ENCODE measurements at regions not wholly inside any gene's neighbourhood (a gene's known extent, or its start where the extent isn't known, plus 50 kb on each side); places are given as distances from the start of the nearest gene placed in this dataset.

DNA sequence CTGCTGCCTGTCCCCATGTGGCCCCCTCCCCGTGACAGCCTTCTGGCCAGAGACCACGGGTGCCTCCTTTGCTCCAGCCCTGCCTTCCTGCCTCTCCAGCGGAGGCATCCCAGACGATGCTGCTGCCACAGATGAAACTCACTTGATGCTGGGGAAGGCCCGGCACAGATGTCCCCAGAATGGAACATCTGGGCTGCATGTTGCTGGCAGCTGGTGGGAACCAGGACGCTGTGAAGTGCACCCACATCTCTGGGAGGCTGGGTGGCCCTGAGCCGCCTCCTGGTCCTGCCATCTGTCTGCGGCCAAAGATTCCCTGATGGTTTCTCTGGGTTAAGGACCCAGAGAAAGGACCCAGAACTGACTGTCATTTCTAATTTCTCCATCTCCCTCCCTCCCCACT lies 51.9 kb upstream of the PTPRS start:
- no peak for FAIRE-seq

DNA sequence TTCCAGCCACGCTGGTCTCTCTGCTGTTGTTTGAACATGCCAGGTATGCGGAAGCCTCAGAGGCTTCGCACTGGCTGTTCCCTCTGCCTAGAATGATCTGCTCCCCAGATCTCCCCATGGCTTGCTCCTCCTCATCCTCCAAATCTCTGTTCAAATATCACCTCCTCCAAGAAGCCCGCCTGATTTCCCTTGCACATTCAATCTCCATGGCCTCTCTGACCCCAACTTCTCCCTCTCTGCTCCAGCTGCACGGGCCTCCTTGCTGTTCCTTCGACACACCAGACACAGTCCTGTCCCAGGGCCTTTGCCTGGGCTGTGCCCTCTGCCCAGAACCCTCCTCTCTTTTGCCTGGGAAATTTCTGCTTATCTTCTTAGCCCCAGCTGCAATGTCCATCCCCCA lies 52.5 kb upstream of the PTPRS start:
- FAIRE-seq (no peak), DNase-seq (ENCODE audit: extremely low spot score, insufficient read length, low read depth) (no peak)

More for the DNA sequence above, 51.9 kb upstream of the PTPRS start:
- no peak for DNase-seq (ENCODE audit: extremely low spot score, insufficient read length, low read depth)

- no peak for FAIRE-seq
- DNase-seq (ENCODE audit: extremely low spot score, insufficient read length, low read depth) = no peak
Measured at GRCh38 chr19:5394551-5395505, 54.2 kb upstream of the PTPRS start.

DNA sequence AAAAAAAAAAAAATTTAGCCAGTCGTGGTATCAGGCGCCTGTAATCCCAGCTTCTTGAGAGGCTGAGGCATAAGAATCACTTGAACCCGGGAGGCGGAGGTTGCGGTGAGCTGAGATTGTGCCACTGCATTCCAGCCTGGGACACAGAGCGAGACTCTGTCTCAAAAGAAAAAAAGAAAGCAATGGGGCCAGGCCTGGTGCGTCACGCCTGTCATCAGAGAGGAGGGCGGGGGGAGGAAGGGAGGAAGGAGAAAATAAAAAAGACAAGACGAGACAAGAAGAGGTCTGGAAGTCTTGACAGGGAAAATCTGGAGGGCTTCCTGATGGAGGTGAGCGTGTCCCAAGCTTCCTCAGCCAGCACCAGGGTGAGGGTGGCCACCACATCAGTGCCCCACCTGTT lies 54.9 kb upstream of the PTPRS start:
- no peak for DNase-seq (ENCODE audit: extremely low spot score, insufficient read length, low read depth)
- FAIRE-seq = no peak

DNA sequence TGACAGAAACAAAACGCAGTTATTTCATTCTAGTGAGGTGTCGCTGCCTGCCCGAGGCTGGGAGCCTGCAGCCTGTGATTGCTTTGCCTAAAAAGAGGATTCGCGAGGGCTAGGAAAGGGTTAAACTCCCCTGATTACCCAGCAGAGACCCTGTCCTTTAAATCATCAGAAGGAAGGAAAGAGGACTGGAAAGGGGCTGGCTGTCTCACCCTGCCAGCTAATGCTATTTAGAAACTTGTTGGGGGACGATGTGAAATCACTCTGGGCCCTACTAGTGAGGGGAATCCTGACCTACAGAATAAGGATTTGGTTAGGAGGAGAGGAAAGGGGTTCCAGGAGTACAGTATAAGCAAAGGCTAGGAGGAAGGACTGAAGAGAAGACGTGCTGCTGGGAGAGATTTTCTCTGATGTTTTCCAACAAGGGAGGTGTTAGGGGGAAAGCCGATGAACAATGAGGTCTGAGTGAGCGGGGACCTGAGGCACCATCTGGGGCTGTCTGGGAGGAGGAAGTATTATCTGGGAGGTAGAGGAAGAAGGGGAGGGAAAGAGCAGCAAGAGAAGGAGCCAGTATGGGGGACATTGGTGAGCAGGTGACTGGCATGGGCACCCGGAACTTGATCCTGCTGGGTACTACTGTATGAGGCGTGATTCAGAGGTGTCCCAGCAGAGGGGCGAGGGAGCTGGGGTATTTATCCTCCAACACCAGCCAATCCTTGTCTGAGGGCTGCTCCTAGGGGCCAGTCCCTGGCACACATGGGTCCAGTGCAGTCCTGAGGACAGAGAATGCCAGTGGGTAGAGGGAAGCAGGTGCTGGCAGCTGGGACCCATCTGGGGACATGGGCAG lies 55.7 kb upstream of the PTPRS start:
- FAIRE-seq = no peak
- no peak for DNase-seq (ENCODE audit: extremely low spot score, insufficient read length, low read depth)

- no peak for DNase-seq (ENCODE audit: extremely low spot score, insufficient read length, low read depth)
Measured at GRCh38 chr19:5396963-5397362, 56.4 kb upstream of the PTPRS start.

GRCh38 chr19:5397804-5398692 lies 57.2 kb upstream of the ZNRF4 start:
- FAIRE-seq (no peak), DNase-seq (ENCODE audit: extremely low spot score, insufficient read length, low read depth) (no peak)

More at GRCh38 chr19:5396963-5397362, 56.4 kb upstream of the PTPRS start:
- no peak for FAIRE-seq

- FAIRE-seq (no peak), DNase-seq (ENCODE audit: extremely low spot score, insufficient read length, low read depth) (no peak)
Measured at GRCh38 chr19:5398693-5399057, 56.5 kb upstream of the ZNRF4 start.

DNA sequence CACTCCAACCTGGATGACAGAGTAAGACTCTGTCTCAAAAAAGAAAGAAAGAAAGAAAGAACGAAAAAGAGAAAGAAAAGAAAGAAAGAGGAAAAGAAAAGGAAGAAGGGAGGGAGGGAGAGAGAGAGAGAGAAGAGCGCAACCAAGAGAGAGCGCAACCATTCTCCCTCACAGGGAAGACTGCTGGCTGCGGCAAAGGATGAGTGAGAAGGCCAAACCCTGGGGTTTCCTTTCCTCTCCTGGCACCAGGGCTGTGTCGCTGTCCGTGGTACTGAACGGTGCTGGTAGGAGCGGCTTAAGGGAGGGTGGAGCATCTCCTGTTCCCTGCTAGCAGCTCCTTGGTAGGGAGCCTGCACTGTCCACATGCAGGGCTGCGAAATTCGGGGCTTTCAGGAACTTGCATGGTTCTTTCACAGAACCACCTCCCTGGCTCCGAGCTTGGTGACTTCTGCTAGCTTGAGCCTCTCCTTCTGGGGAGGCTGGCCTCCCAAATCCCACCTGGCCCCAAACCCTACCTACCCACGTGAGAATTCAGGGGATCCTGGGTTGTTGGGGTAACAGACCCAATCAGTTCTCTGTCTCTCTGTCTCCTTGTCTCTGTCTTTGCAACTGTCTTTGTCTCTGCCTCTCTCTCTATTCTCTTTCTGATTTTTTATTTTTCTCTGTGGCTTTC lies 51.1 kb upstream of the ZNRF4 start:
- peak; percentile 30 for DNase-seq (ENCODE audit: extremely low spot score, insufficient read length, low read depth)
- peak; percentile 81 for FAIRE-seq
